HG02938 (cell line): ENCODE measurements at regions not wholly inside any gene's neighbourhood (a gene's known extent, or its start where the extent isn't known, plus 50 kb on each side); places are given as distances from the start of the nearest gene placed in this dataset.
"Not testable (repeated sequence)": the region's sequence is repeated elsewhere in the genome, so short reads cannot be mapped to it uniquely, and the experiment has no call there.

Experiments used
- ATAC-seq: cut with Tn5 transposase; IDR thresholded peaks from one replicate; pipeline ENCODE4 v1.9.1; 2021; ENCODE audit warnings: mild to moderate bottlenecking, moderate library complexity; ENCODE audit not compliant: unreplicated experiment

DNA sequence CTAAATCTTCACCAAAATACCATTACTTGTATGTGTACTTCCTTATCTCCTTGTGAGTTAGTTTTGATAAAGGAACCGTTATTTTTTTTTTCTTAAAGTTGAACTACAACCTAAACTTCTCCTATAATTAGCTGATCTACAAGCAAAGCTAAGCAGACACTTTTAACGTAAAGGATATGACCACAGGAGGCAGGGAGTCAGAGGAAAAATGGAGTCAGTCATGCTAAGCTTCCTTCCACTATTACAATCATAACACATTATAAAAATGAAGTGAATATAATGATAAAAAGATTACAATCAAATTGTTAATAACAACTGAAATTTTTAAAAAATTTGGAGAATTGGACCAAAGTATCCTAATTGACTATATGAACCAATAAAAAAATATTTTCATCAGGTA, 892.6 kb downstream of the KCNT2 start:
- ATAC-seq = no peak

DNA sequence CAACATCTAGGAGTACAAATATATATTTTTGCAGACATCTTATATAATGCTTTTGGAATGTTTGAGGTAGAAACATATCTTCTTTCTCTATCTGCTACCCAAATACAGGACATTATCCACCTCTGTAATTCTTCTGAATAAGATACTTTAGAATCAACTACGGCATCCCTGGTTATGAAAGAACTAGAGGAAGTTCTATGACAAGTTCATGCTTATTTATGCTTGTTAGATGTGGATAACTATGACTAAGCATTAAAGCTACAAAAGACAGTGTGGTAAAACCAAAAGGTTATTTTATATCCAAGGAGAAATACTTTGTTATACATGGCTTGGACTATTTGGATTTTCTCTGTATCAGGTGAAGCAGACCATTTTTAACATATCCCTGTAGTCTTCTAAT, 894.0 kb downstream of the KCNT2 start:
- ATAC-seq = no peak

DNA sequence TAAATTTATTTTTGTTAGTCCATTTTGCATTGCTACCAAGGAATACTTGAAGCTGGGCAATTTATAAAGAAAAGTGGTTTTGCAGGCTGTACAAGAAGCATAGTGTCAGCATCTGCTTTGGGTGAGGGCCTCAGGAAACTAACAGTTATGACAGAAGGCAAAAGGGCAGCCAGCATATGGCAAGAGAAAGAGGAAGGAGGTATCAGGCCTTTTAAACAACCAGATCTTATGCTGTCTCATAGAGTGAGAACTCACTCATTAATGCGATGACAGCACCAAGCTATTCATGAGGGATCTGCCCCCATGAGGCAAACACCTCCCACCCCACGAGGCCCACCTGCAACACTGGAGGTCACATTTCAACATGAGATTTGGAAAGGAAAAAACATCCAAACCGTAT, 898.4 kb downstream of the KCNT2 start:
- no peak for ATAC-seq

DNA sequence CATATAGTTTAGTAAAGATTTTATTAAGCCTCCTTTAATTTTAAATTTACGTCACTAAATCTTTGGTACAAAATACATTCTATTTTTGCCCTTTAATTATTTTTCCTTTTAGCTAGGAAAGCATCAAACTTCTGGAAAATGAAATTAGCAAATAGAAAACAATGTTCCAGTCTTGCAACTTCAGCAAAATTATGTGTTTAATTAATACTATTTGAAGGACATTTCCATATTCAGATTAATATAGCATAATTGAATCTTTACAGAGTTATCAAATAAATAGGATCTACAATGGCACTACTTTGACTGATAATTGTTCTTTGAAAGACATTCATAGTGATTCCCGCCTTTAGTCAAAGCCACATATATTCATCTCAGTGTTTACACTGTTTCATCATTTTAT, 904.2 kb downstream of the KCNT2 start:
- no peak for ATAC-seq

DNA sequence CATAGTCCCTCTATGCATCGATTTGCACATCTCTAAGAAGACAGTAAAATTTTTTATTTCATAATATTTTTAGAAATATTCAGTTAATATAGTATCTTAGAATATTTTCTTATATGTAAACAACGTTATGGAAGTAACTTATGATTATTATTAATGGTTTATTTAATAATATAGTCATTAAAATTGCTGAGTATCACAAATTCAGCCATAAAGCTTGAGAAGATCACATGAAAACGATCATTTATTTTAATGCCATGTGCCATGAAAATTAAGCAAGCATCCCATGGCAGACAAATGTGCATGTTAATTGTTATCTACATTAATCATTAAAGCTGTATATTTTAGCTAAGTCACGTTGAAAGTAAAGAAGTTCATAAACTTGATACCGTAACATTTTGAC, 907.1 kb downstream of the KCNT2 start:
- no peak for ATAC-seq

DNA sequence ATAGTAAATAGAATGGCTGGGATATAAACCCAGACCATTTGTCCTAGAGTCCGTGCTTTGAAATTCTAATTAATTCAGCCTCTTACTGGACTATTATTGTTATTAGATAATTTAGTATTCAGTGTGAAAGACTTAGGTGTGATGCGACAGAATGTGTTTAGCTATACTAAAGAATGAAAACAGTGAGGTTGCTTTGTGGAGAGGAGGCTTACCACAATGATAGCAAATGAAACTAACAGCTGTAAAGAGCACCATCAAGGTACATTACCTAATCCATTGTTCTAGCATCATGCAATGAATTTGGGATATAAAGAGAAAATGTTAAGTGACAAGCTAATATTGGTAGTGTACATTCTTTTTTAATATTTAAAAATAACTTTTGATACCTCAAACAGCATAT, 911.1 kb downstream of the KCNT2 start:
- peak; percentile 100 for ATAC-seq

DNA sequence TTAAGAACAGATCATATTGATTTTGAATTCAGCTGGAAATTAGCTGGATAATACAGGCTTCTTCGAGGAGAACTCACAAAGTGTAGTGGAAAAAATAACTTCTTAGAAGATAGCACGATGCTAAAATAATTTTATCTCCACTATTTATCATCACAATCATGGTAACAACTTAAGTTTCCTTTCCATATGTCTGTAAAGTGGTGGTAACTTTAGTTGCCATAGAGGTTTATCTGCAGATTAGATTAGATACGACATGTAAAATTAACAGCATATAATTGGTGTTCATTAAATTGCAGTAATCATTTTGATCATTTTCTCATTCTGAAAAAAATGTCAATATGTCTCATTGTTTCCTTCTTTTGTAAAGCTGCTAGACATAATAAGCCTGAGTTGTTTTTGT, 921.5 kb downstream of the KCNT2 start:
- no peak for ATAC-seq

DNA sequence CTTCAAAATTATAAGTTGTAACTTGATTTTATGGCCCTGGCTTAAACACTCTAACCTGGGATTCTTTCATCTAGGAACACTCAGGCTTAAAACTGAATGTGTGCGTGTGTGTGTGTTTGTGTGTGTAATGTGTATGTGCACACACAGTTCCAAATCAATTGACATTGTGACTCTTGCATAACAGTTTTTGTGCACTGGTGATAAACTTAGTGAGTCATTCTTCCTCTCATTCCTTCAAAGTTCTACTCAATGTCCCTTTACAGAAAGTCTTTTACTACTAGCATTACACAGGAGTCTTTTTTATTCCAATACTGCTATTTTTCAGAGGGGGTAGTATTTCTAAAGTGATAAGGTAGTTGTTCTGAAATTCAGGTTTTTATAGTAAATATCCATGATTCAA, 943.6 kb downstream of the KCNT2 start:
- ATAC-seq = no peak

DNA sequence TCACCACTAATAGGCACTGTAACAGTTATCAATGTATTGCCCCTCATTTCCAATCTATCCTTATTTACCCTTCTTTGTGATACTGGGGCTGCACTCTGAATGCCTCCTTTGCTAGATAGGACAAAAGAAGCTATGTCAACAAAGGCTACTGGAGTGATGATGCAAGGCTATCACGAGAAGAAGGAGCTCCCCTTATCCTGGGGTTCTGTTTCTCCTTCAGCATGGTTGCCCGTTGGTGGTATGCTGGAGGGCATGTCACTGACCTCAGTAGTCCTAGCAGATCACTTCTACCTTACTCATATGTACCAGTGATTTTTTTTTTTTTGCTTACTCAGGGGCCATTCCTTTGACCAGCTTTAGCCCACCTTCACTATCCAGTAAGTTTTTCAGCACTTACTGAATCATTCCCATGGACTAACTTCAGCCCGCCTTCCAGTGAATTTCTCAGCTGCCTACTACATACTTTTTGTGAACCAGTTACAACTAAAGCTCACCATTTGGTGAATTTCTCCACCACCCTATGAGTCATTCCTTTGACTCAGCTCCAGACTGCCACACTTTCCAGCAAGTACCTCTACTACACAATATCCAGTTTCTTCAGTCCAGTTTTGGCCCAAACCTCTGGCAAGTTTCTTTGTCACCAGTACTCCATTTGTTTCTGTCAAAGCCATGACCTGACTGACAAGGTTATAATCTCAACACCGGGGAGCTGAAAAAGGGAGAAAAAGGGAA, 944.5 kb downstream of the KCNT2 start:
- no peak for ATAC-seq

DNA sequence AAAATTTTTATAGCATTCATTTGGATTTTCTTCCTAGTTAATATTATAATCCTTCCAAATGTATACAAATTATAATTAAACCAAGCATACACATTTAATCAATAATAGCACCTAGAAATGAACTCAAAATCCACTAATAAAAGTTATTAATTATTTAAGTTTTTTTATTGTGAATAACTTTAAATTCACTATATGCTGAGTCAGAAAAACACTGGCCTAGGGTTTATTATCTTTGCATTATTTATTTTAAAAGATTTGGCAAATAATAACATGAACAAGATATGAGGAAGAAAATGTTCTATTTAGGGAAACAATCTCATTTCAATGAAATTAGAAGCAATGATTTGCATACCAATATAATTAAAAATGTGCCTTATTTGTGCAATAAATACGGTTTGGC, 951.5 kb downstream of the KCNT2 start:
- no peak for ATAC-seq

DNA sequence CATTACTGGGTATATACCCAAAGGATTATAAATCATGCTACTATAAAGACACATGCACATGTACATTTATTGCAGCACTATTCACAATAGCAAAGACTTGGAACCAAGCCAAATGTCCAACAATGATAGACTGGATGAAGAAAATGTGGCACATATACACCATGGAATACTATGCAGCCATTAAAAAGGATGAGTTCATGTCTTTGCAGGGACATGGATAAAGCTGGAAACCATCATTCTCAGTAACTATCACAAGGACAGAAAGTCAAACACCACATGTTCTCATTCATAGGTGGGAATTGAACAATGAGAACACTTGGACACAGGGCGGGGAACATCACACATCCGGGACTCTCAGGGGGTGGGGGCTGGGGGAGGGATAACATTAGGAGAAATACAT, 959.4 kb downstream of the KCNT2 start:
- not testable (repeated sequence) for ATAC-seq

DNA sequence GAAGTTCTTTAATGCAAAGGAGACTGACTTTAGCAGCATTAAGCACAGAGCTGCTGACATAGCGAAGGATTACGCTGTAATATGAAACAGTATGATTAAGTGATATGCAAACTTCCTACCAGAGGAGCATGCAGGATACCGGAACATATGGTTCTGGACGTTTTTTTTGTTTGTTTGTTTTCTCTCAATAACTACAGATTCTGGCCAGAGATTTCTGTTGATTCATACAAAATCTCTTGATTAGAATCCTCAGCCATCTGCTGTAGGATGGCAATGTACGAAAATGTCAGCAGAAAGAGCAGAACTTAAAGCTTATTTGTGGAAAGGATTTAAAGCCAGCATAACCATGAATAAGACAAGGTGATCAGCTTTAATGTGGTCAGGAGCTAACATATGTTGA, 970.7 kb downstream of the KCNT2 start:
- no peak for ATAC-seq

DNA sequence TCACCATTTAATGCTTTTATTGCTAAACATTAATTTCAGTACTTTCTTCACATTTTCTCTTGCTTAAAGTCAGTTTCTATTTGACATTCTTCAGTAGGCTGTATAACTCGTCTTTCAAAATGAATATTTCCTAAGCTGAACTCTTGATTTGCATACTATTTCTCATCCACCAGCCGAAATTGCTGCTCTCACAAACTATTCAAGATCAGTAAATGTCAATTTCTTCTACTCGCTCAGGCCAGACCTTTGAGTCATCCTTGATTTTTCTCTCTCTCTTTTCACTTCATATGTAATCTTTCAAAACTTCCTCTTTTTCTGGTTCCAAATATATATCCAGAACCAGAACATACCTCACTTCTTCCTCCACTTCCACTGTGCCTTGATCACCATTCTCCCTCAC, 990.0 kb downstream of the KCNT2 start:
- peak; percentile 79 for ATAC-seq

DNA sequence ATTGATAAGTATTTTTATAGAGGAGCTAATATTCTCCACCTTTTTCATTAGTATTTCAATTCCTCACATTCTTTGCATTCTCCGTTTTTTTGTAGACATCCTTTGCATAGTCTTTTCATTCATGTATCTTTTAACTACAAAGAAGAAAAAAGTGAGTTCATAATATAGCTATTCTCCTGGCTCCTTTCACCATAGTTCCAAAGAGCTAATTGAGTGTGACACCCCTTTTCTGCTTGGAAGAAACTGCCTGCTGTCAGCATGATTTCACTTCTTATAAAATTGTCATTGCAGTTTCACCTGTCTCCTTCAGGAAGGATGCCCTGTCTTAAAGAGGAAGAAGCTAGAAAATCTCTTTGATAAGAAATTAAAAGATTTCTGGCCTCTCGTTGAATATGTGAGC, 991.1 kb downstream of the KCNT2 start:
- no peak for ATAC-seq

DNA sequence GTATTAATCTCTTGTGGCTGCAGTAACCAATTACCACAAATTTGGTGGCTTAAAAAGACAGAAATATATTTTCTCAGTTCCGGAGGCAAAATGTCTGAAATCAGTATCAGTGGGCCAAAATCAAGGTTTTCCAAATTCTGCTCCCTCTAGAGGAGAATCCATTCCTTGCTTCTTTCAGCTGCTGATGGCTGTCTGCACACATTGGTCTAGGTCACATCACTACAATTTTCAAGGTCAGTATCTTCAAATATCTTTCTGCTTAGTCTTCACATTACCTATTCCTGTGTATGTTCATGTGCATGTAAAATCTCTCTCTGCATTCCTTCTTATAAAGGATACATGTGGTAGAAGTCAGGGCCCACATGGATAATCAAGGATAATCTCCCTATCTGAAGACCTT, 999.4 kb downstream of the KCNT2 start:
- no peak for ATAC-seq

DNA sequence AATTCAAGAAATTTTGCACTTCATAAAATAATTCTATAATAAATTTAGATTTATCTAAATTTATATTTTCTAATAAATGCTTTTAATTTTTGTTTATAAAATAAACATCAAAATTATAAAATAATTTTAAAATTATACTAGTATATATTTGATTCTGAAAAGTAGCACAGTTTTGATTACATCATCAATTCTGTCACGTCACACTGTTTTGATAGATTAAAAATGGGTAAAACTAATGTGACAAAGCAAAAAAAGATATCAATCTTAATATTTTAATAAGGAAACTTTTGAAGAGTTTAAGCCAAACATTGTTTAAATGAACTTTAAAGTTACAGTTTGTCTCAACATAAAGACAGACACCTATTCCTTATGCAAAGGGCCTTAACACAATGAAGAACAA, 1001.8 kb downstream of the KCNT2 start:
- no peak for ATAC-seq

DNA sequence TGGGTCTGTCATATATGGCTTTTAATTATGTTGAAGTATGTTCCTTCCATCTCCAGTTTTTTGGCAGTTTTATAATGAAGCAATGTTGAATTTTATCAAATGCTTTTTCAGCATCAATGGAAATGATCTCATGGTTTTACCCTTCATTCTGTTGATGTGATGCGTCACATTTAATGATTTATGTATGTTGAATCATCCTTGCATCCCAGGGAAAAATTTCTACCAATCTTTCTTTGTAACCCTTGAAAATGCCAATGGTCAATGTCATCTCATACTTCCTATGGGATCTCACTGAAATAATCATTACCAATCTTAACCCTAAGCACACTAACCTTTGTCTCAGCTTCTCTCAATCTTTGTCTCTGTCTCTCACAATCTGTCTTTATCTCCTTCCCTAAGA, 1004.0 kb downstream of the KCNT2 start:
- ATAC-seq = no peak

DNA sequence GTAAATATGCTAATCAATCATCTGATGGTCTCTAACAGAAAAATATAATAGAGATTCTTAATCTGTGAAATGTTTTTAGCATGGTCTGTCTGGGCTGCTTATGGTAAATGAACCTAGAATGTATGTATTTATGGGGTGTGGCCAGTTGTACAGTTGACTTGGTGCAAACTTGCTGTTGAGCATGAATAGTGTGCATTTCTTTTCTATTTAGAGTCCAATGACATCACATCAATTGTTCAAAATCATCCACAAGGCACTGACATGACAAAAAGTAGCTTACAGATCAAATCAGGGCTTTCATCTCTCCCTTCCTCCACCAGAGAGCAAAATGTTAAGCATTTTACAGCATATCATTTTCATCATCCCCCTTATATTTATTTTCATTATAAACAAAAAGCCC, 1010.3 kb downstream of the KCNT2 start:
- ATAC-seq = no peak

DNA sequence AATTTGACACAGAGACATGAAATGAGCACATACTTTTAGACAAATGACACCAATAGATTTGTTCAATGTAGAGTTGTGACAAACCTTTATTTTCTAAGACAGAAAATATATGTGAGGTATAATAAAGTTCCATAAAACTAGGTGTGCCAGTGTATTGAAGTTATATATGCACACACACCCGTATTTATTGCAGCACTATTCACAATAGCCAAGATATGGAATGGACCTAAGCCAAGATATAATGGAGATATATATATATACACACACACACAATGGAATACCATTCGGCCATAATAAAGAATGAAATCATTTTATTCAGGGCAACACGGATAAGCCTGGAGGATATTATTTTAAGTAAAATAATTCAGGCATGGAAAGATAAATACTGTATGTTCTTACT, 1013.5 kb downstream of the KCNT2 start:
- ATAC-seq = no peak

DNA sequence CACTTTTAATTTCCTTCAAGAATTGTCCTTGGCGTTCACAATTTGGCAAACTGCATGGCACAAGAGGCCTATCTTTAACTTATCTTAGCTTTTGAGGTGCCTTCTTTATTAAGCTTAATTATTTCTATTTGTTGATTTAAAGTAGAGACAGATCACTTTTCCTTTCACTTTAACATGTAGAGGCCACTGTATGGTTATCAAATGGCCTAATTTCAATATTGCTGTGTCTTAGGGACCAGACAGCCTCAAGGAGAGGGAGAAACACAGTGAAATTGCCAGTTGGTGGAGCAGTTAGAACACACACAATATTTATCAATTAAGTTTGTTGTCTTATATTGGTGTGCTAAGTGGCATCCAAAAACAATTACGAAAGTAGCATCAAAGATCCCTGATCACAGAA, 1013.9 kb downstream of the KCNT2 start:
- ATAC-seq = no peak

DNA sequence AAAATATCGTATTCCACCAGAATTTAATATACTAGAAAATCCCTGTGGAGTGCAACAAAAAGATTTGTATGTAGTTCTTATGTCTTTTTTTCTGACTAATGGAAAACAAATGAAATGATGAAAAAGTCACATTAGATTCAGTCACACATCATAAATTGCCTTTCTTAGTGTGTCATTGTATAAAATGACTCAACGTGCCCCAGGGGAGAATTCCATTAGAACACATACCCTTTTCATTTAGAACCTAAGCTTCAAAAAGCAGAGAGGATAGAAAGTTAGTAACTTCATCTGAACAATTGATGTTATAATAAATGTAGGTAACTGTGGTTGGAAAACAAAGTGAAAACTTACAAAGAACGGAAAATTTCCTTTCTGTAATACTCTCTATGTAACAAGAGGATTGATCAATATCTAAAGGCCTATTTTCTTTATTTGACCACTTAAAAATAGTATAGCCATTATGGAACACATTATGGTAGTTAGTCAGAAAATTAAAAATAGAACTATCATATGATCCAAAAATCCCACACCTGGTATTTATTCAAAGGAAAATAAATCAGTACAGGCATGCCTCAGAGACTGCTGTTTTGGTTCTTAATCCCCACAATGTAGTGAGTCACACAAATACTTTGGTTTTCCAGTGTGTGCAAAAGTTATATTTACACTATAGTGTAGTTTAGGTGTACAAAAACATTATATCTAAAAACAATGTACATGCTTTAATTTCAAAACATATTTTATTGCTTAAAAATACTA, 1016.1 kb downstream of the KCNT2 start:
- ATAC-seq = no peak

DNA sequence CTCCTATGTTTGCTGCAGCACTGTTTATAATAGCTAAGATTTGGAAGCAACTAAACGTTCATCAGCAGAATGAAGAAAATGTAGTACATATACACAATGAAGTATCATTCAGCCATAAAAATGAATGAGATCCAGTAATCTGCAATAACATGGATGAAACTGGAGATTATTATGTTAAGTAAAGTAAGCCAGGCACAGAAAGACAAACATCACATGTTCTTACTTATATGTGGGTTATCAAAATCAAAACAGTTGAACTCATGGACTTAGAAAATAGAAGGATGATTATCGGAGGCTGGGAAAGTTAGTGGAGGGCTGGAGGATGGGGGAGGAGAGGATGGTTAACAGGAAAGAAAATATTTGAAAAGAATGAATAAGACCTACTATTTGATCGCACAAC, 1017.6 kb downstream of the KCNT2 start:
- no peak for ATAC-seq
